B cell (primary cell): ENCODE measurements at regions not wholly inside any gene's neighbourhood (a gene's known extent, or its start where the extent isn't known, plus 50 kb on each side); places are given as distances from the start of the nearest gene placed in this dataset.

ENCODE experiments used
- EZH2 ChIP-seq: IDR thresholded peaks from 2 replicates; pipeline ENCODE4 v1.6.1; 2012; ENCODE audit warnings: borderline replicate concordance, low read depth, mild to moderate bottlenecking, moderate library complexity, low read length; ENCODE audit not compliant: insufficient read depth, poor library complexity, severe bottlenecking
- TF ChIP-seq, protein P1 (sequence below): fragments of 200-600 bp; IDR thresholded peaks from one replicate; pipeline ENCODE4 v1.8.0; 2022; ENCODE audit warnings: antibody characterized with exemption, mild to moderate bottlenecking

DNA sequence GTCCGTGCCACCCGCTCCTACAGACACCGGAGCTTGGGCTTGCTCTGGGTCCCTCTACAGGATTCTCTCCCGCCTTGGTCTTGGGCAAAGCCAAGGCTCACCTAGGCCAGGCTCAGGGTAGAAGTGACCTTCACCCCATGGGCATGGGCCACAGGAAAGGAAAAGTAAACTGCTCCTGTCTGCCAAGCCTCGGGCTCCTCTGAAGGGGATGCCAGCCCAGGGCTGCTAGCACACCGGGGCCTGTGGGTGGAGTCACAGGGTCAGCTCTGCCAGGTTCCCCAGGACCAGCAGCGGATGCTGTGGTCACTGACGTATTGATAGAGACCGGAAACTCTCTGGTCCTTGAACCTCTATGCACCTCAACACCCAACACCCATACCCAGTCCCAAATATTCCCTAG lies 222.7 kb upstream of the MGMT start:
- TF ChIP-seq, protein P1, sequence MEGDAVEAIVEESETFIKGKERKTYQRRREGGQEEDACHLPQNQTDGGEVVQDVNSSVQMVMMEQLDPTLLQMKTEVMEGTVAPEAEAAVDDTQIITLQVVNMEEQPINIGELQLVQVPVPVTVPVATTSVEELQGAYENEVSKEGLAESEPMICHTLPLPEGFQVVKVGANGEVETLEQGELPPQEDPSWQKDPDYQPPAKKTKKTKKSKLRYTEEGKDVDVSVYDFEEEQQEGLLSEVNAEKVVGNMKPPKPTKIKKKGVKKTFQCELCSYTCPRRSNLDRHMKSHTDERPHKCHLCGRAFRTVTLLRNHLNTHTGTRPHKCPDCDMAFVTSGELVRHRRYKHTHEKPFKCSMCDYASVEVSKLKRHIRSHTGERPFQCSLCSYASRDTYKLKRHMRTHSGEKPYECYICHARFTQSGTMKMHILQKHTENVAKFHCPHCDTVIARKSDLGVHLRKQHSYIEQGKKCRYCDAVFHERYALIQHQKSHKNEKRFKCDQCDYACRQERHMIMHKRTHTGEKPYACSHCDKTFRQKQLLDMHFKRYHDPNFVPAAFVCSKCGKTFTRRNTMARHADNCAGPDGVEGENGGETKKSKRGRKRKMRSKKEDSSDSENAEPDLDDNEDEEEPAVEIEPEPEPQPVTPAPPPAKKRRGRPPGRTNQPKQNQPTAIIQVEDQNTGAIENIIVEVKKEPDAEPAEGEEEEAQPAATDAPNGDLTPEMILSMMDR: no peak
- TF ChIP-seq EZH2: no peak
